SK-N-MC (cell line): ENCODE measurements at regions not wholly inside any gene's neighbourhood (a gene's known extent, or its start where the extent isn't known, plus 50 kb on each side); places are given as distances from the start of the nearest gene placed in this dataset.

Source experiments
- DNase-seq: peaks from one replicate; pipeline ENCODE4 v3.0.0-alpha.2; 2011; ENCODE audit warnings: low read depth, low spot score
- H3K27ac ChIP-seq: fragments of 200-600 bp; sonication (generic); 2 replicates; pipeline ENCODE4 v1.5.1; 2016; ENCODE audit warnings: mixed run types
- H3K36me3 ChIP-seq: fragments of 200-600 bp; sonication (generic); 2 replicates; pipeline ENCODE4 v1.6.1; 2017; ENCODE audit warnings: antibody characterized with exemption, low read length, mixed read lengths; ENCODE audit not compliant: insufficient read depth
- H3K4me3 ChIP-seq: fragments of 200-600 bp; sonication (generic); 2 replicates; pipeline ENCODE4 v1.5.1; 2016
- H3K9ac ChIP-seq: fragments of 200-600 bp; sonication (generic); 2 replicates; pipeline ENCODE4 v1.8.0; 2017; ENCODE audit warnings: mixed run types, mixed read lengths; ENCODE audit not compliant: insufficient read length
- H3K9me3 ChIP-seq: fragments of 200-600 bp; sonication (generic); 2 replicates; pipeline ENCODE4 v1.6.1; 2017; ENCODE audit warnings: low read depth, mild to moderate bottlenecking, antibody characterized with exemption, low read length, moderate library complexity, mixed read lengths
- EZH2 ChIP-seq: fragments of 200-600 bp; sonication (generic); IDR thresholded peaks from one replicate; pipeline ENCODE4 v1.6.1; 2017; ENCODE audit warnings: antibody characterized with exemption
- FOXP2 ChIP-seq: optimal IDR thresholded peaks from 2 replicates; pipeline ENCODE3; 2011; ENCODE audit warnings: mild to moderate bottlenecking, moderate library complexity; ENCODE audit not compliant: insufficient read depth; ENCODE audit errors: extremely low read length, control extremely low read depth
- POLR2AphosphoS5 ChIP-seq: IDR thresholded peaks from 2 replicates; pipeline ENCODE4 v1.6.1; 2012; ENCODE audit warnings: mild to moderate bottlenecking, low read depth, low read length, borderline replicate concordance

GRCh38 chr2:51379997-51380396, 348.1 kb upstream of the NRXN1 start:
- Histone ChIP-seq H3K9me3 (no peaks in the 10 kb centered on the region), H3K36me3 (no peaks in the 10 kb centered on the region), H3K4me3 (no peak overlapping the region), H3K27ac (no peak overlapping the region), H3K9ac (no peak overlapping the region)
- DNase-seq, result no peak
- no peak for TF ChIP-seq POLR2AphosphoS5
- TF ChIP-seq FOXP2, result no peak

- Histone ChIP-seq H3K4me3 (no peak overlapping the region), H3K27ac (no peak overlapping the region), H3K9me3 (no peaks in the 10 kb centered on the region), H3K9ac (no peak overlapping the region), H3K36me3 (no peaks in the 10 kb centered on the region)
- no peak for DNase-seq
- no peak for TF ChIP-seq POLR2AphosphoS5
- no peak for TF ChIP-seq EZH2
- no peak for TF ChIP-seq FOXP2
Observed at GRCh38 chr2:51368250-51368649, 336.3 kb upstream of the NRXN1 start.

DNA sequence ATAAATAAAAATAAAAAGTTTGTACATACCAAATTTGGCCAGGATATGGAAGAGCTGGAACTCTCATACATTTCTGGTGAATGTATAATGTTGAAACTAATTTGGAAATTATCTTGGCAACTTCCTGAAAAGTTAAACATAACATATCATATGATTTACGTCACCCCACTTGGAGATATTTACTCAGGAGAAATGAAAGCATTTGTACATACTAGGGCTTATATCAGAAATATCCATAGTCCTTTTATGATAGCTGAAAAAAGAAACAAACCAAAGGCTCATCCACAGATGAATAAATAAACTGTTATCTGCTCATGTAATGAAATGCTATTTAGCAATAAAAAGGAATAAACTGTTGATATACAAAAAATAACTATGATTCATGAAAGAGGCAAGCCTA, 318.2 kb upstream of the NRXN1 start:
- no peak overlapping the region for H3K4me3 ChIP-seq
- no peak overlapping the region for H3K9ac ChIP-seq
- no peak overlapping the region for H3K27ac ChIP-seq
- no peaks in the 10 kb centered on the region for H3K9me3 ChIP-seq
- DNase-seq, result no peak
- H3K36me3 ChIP-seq, result no peaks in the 10 kb centered on the region
- TF ChIP-seq POLR2AphosphoS5 (no peak), EZH2 (no peak)

DNA sequence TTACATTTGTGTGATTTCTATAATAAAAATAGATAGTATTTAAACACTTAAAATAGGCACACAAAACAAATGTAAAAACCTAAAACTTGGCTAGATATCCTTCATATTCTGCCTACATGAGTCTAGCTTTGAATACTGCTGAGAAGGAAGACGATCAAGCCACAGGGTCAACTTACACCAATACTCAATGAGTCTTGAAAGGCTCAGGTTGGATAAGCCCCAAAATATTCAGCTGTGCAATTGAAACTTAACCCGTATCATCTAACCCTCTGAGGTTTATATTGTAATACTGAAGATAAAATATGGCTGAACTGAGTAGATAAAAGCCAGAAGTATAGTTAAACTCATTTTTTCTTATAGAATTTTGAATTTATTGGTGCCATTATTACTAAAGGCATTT, 313.0 kb upstream of the NRXN1 start:
- H3K36me3 ChIP-seq, result no peaks in the 10 kb centered on the region
- no peak overlapping the region for H3K27ac ChIP-seq
- DNase-seq, result no peak
- H3K9ac ChIP-seq, result no peak overlapping the region
- no peak overlapping the region for H3K4me3 ChIP-seq
- no peak for TF ChIP-seq EZH2
- no peak for TF ChIP-seq POLR2AphosphoS5
- TF ChIP-seq FOXP2, result no peak
- H3K9me3 ChIP-seq, result no peaks in the 10 kb centered on the region

GRCh38 chr2:51335087-51336058, 303.4 kb upstream of the NRXN1 start:
- Histone ChIP-seq H3K27ac (no peak overlapping the region), H3K36me3 (no peaks in the 10 kb centered on the region), H3K4me3 (no peak overlapping the region), H3K9me3 (no peaks in the 10 kb centered on the region), H3K9ac (no peak overlapping the region)
- no peak for TF ChIP-seq FOXP2
- no peak for TF ChIP-seq POLR2AphosphoS5
- TF ChIP-seq EZH2, result no peak
- no peak for DNase-seq

DNA sequence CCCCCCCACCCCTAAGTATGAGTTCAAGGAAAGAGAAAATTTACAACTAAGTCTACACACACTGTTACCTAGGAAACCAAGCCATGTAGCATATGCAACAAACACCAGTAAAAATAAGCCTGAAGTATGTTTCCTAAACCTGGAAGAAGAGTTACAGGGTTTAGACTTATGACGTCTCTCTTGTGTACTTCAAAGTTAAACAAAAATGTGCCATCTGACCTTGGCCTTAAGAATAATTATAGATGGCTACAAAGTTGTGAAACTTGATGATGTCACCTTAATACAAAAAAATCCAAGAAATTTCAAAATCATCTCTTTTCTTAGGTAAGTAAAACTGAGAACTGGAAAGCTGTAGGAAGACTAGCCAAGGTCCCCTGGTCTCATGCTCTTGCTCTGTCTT, 297.6 kb upstream of the NRXN1 start:
- no peak for DNase-seq
- Histone ChIP-seq H3K9ac (no peak overlapping the region), H3K27ac (no peak overlapping the region), H3K36me3 (no peaks in the 10 kb centered on the region), H3K9me3 (no peaks in the 10 kb centered on the region), H3K4me3 (no peak overlapping the region)
- TF ChIP-seq POLR2AphosphoS5, result no peak

DNA sequence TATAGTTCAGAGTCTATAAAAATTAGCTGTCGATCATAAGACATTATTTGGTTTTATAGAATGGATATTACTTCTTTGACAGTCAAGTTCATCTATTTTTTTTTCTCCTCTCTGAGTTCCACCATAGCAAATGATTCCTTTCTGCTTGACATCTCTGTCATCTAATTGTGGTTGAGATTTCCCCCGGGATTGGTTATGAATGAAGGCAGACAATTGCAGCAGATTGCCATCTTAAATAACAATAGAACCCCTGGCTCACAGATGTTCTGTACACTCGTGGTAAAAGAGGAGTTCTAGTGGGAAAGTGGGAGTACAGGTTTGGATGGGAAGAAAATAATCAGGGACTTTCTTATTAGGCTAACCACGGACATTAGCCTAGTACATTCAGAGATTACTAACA, 292.1 kb upstream of the NRXN1 start:
- no peak for TF ChIP-seq EZH2
- no peak for TF ChIP-seq POLR2AphosphoS5
- no peak for TF ChIP-seq FOXP2
- Histone ChIP-seq H3K36me3 (no peaks in the 10 kb centered on the region), H3K9ac (no peak overlapping the region), H3K9me3 (no peaks in the 10 kb centered on the region), H3K4me3 (no peak overlapping the region), H3K27ac (no peak overlapping the region)
- no peak for DNase-seq

DNA sequence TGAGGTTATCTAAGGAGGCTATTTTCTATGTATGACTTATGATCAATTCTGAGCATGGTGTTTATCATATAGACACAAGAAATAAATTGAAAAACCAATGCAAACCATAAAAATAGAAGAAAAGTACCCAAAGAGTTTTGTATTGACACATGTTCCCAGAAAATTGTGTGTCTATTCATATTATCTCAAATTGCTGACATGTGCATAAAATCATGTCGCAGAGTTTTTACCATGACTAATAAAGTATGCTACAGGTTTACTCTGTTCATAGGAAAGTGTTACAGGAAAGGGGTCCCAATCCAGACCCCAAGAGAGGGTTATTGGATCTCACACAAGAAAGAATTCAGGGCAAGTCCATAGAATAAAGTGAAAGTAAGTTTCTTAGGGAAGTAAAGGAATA, 290.7 kb upstream of the NRXN1 start:
- no peaks in the 10 kb centered on the region for H3K36me3 ChIP-seq
- no peaks in the 10 kb centered on the region for H3K9me3 ChIP-seq
- TF ChIP-seq POLR2AphosphoS5, result no peak
- no peak for TF ChIP-seq FOXP2
- no peak for TF ChIP-seq EZH2
- no peak for DNase-seq
- no peak overlapping the region for H3K9ac ChIP-seq
- no peak overlapping the region for H3K27ac ChIP-seq
- no peak overlapping the region for H3K4me3 ChIP-seq

GRCh38 chr2:51304311-51304710, 272.4 kb upstream of the NRXN1 start:
- no peak overlapping the region for H3K9ac ChIP-seq
- no peak overlapping the region for H3K4me3 ChIP-seq
- no peak overlapping the region for H3K27ac ChIP-seq
- no peak for DNase-seq
- TF ChIP-seq FOXP2 (no peak), EZH2 (no peak), POLR2AphosphoS5 (no peak)
- no peaks in the 10 kb centered on the region for H3K9me3 ChIP-seq
- H3K36me3 ChIP-seq, result no peaks in the 10 kb centered on the region
